B cell (primary cell): ENCODE measurements at regions not wholly inside any gene's neighbourhood (a gene's known extent, or its start where the extent isn't known, plus 50 kb on each side); places are given as distances from the start of the nearest gene placed in this dataset.

Source experiments
- ATAC-seq: fragments of 200-7000 bp; cut with Tn5 transposase; one replicate; pipeline ENCODE4 v1.10.0; 2021; ENCODE audit warnings: low read depth, mild to moderate bottlenecking, moderate number of reproducible peaks, moderate library complexity
- CTCF ChIA-PET: fragments of 350-600 bp; sonication (Branson Sonifier 250); formaldehyde crosslinking; loops from one replicate; lab custom pipeline; 2021; ENCODE audit warnings: antibody characterized with exemption, inconsistent platforms; lab: Charles Lee
- POLR2A ChIA-PET: fragments of 350-600 bp; sonication (Branson Sonifier 250); formaldehyde crosslinking; loops from one replicate; lab custom pipeline; 2021; ENCODE audit warnings: antibody characterized with exemption; lab: Charles Lee
- DNase-seq: peaks from one replicate; pipeline ENCODE4 v3.0.0; 2013
- H2AFZ ChIP-seq: 2 replicates; pipeline ENCODE4 v1.6.1; 2012; ENCODE audit warnings: mild to moderate bottlenecking, low read depth, low read length; ENCODE audit not compliant: insufficient read depth, poor library complexity, severe bottlenecking
- H3K27ac ChIP-seq, 2 donors: 1 replicate in 1 of 2; 2 replicates in 1 of 2; pipeline ENCODE4 v1.5.1; 2012 to 2013; ENCODE audit warnings: low read length in 2 of 2, mild to moderate bottlenecking in 2 of 2, moderate library complexity in 1 of 2
- H3K27me3 ChIP-seq, 4 experiments: fragments of 200-600 bp in 1 of 4; sonication (generic) in 1 of 4; replicated peaks in 1 of 4; 1 replicate in 2 of 4; 2 replicates in 2 of 4; pipeline versions ENCODE4 v1.6.1 to v1.7.0; 2013 to 2016; ENCODE audit warnings: low read length in 3 of 4, mild to moderate bottlenecking in 2 of 4, mixed read lengths in 1 of 4, moderate library complexity in 1 of 4; ENCODE audit not compliant: insufficient read depth in 4 of 4, control insufficient read depth in 3 of 4; ENCODE audit errors: control extremely low read depth in 1 of 4
- H3K36me3 ChIP-seq, 2 experiments: replicated peaks in 1 of 2; 1 replicate in 1 of 2; 2 replicates in 1 of 2; pipeline versions ENCODE4 v1.6.1 to v1.7.1; 2013; ENCODE audit warnings: low read length in 1 of 2; ENCODE audit not compliant: insufficient read depth in 2 of 2, control insufficient read depth in 1 of 2; ENCODE audit errors: control extremely low read depth in 1 of 2, extremely low read depth in 1 of 2
- H3K4me1 ChIP-seq, 2 donors: fragments of 200-600 bp in 1 of 2; sonication (generic) in 1 of 2; 1 replicate in 1 of 2; 2 replicates in 1 of 2; pipeline versions ENCODE4 v1.5.1 to v1.6.1; 2013 to 2017; ENCODE audit warnings: low read length in 2 of 2; ENCODE audit not compliant: control insufficient read depth in 2 of 2, insufficient read depth in 2 of 2
- H3K4me2 ChIP-seq: replicated peaks from 2 replicates; pipeline ENCODE3; 2012; ENCODE audit warnings: mild to moderate bottlenecking, low read depth, low read length; ENCODE audit not compliant: poor library complexity, severe bottlenecking
- H3K4me3 ChIP-seq, 5 experiments: fragments of 200-600 bp in 1 of 5; sonication (generic) in 1 of 5; 1 replicate in 3 of 5; 2 replicates in 2 of 5; pipeline versions ENCODE4 v1.5.1 to v1.7.0; 2011 to 2016; ENCODE audit warnings: low read length in 4 of 5, mild to moderate bottlenecking in 4 of 5, low read depth in 2 of 5, control low read depth in 1 of 5, moderate library complexity in 1 of 5; ENCODE audit not compliant: insufficient read depth in 1 of 5; ENCODE audit errors: control extremely low read depth in 1 of 5, extremely low read depth in 1 of 5
- H3K79me2 ChIP-seq: fragments of 200-600 bp; sonication (generic); one replicate; pipeline ENCODE4 v1.6.0; 2016; ENCODE audit warnings: low read length; ENCODE audit not compliant: control insufficient read depth, insufficient read depth
- H3K9ac ChIP-seq: fragments of 200-600 bp; sonication (generic); 2 replicates; pipeline ENCODE4 v1.6.1; 2017; ENCODE audit warnings: mild to moderate bottlenecking, low read length, moderate library complexity
- H3K9me3 ChIP-seq, 3 donors: one replicate each; pipeline versions ENCODE4 v1.6.1 to v1.7.1; 2013; ENCODE audit warnings: low read length in 2 of 3; ENCODE audit not compliant: control insufficient read depth in 2 of 3, insufficient read depth in 1 of 3; ENCODE audit errors: control extremely low read depth in 1 of 3
- H4K20me1 ChIP-seq: 2 replicates; pipeline ENCODE4 v1.6.0; 2012; ENCODE audit warnings: mild to moderate bottlenecking, low read length; ENCODE audit not compliant: insufficient read depth, control insufficient read depth, poor library complexity, severe bottlenecking
- H3K27ac Mint-ChIP-seq: one replicate; pipeline ENCODE4 v1.8.0; 2021; ENCODE audit warnings: mixed read lengths
- H3K27me3 Mint-ChIP-seq: one replicate; pipeline ENCODE4 v1.8.0; 2021; ENCODE audit warnings: mixed read lengths
- H3K4me1 Mint-ChIP-seq: one replicate; pipeline ENCODE4 v1.8.0; 2021; ENCODE audit warnings: mixed read lengths
- H3K4me3 Mint-ChIP-seq: one replicate; pipeline ENCODE4 v1.8.0; 2021; ENCODE audit warnings: mixed read lengths
- H3K9me3 Mint-ChIP-seq: one replicate; pipeline ENCODE4 v1.8.0; 2022; ENCODE audit warnings: mixed read lengths; ENCODE audit not compliant: insufficient read depth
- CTCF ChIP-seq: fragments of 200-600 bp; IDR thresholded peaks from one replicate; pipeline ENCODE4 v1.8.0; 2022; ENCODE audit warnings: antibody characterized with exemption, mild to moderate bottlenecking
- EZH2 ChIP-seq: IDR thresholded peaks from 2 replicates; pipeline ENCODE4 v1.6.1; 2012; ENCODE audit warnings: borderline replicate concordance, low read depth, mild to moderate bottlenecking, moderate library complexity, low read length; ENCODE audit not compliant: insufficient read depth, poor library complexity, severe bottlenecking
- WGBS: methylation state at CpG from one replicate; pipeline ENCODE4 v1.1.5; 2013; ENCODE audit warnings: missing lambda C conversion rate; ENCODE audit not compliant: insufficient coverage; 5-methylcytosine and 5-hydroxymethylcytosine counted together
- intact Hi-C: fragments of 100-400 bp; cut with micrococcal nuclease; formaldehyde crosslinking; loops from one replicate; pipeline ENCODE4 v1.10.0; 2022

GRCh38 chr10:30765616-30766015, 136.1 kb upstream of the LYZL2 start:
- ATAC-seq, result no peak
- H3K4me2 ChIP-seq, result no peak overlapping the region
- ChIA-PET POLR2A (no interaction called here), CTCF (no interaction called here)
- intact Hi-C loops, result no loop called here
- Mint-ChIP-seq H3K27ac (no peak overlapping the region), H3K27me3 (no peaks in the 10 kb centered on the region), H3K4me1 (no peaks in the 10 kb centered on the region), H3K9me3 (peaks cover 2% of the 10 kb centered on the region), H3K4me3 (no peak overlapping the region)
- no peak for DNase-seq
- H2AFZ ChIP-seq, result no peak overlapping the region
- no peak for TF ChIP-seq CTCF
- TF ChIP-seq EZH2, result no peak
- 96% methylated on average over 8 of the region's 8 CpGs for WGBS
- peaks cover 0 to 26% (median 8%) of the 10 kb centered on the region in 3 donors for H3K9me3 ChIP-seq
- H3K27me3 ChIP-seq, result no peaks in the 10 kb centered on the region
- no peaks in the 10 kb centered on the region for H3K4me1 ChIP-seq
- H3K27ac ChIP-seq, result no peak overlapping the region
- H3K4me3 ChIP-seq, result no peak overlapping the region
- no peaks in the 10 kb centered on the region for H3K79me2 ChIP-seq
- no peaks in the 10 kb centered on the region for H4K20me1 ChIP-seq
- H3K36me3 ChIP-seq, result no peaks in the 10 kb centered on the region
- no peak overlapping the region for H3K9ac ChIP-seq

GRCh38 chr10:30765022-30765615, 135.6 kb upstream of the LYZL2 start:
- POLR2A ChIA-PET, result no interaction called here
- Mint-ChIP-seq H3K27me3 (no peaks in the 10 kb centered on the region), H3K4me3 (no peak overlapping the region), H3K9me3 (peaks cover 2% of the 10 kb centered on the region), H3K27ac (no peak overlapping the region), H3K4me1 (no peaks in the 10 kb centered on the region)
- CTCF ChIA-PET, result interaction anchor here (0.7 to 0.8 kb wide), 2 partner anchors 48 to 76 kb away, joined by 3 read pairs; no protein-coding TSS in a partner anchor
- no peak overlapping the region for H2AFZ ChIP-seq
- H4K20me1 ChIP-seq, result no peaks in the 10 kb centered on the region
- no peaks in the 10 kb centered on the region for H3K36me3 ChIP-seq
- H3K4me3 ChIP-seq, result no peak overlapping the region
- H3K4me2 ChIP-seq, result no peak overlapping the region
- intact Hi-C loops, result no loop called here
- H3K9ac ChIP-seq, result no peak overlapping the region
- TF ChIP-seq CTCF (no peak), EZH2 (no peak)
- no peak for ATAC-seq
- 79% methylated on average over 8 of the region's 11 CpGs for WGBS
- no peaks in the 10 kb centered on the region for H3K79me2 ChIP-seq
- DNase-seq, result no peak
- H3K4me1 ChIP-seq, result no peaks in the 10 kb centered on the region
- peaks cover 0 to 23% (median 3%) of the 10 kb centered on the region in 3 donors for H3K9me3 ChIP-seq
- H3K27ac ChIP-seq, result no peak overlapping the region
- H3K27me3 ChIP-seq, result no peaks in the 10 kb centered on the region
